NK-92 (cell line): ENCODE measurements at regions not wholly inside any gene's neighbourhood (a gene's known extent, or its start where the extent isn't known, plus 50 kb on each side); places are given as distances from the start of the nearest gene placed in this dataset.
"Not testable (repeated sequence)": the region's sequence is repeated elsewhere in the genome, so short reads cannot be mapped to it uniquely, and the experiment has no call there.

ENCODE experiments used
- DNase-seq: peaks from one replicate; lab custom pipeline; 2025; ENCODE audit not compliant: unreplicated experiment; lab: John Stamatoyannopoulos, UW

GRCh38 chr2:145800151-145801091 lies 1280.5 kb upstream of the ZEB2 start:
- no peak for DNase-seq

GRCh38 chr2:145799595-145800108 lies 1279.7 kb upstream of the ZEB2 start:
- DNase-seq = no peak

- DNase-seq = no peak
Observed at GRCh38 chr2:145798419-145798818, 1278.5 kb upstream of the ZEB2 start.

GRCh38 chr2:145797692-145798091 lies 1277.8 kb upstream of the ZEB2 start:
- no peak for DNase-seq

- no peak for DNase-seq
Observed at GRCh38 chr2:145792745-145793144, 1272.8 kb upstream of the ZEB2 start.

GRCh38 chr2:145789636-145790035 lies 1269.7 kb upstream of the ZEB2 start:
- no peak for DNase-seq

- DNase-seq = not testable (repeated sequence)
Observed at GRCh38 chr2:145787597-145788361, 1267.9 kb upstream of the ZEB2 start.

- not testable (repeated sequence) for DNase-seq
Observed at GRCh38 chr2:145782607-145783006, 1262.7 kb upstream of the ZEB2 start.

GRCh38 chr2:145777914-145778313 lies 1258.0 kb upstream of the ZEB2 start:
- no peak for DNase-seq

- DNase-seq = no peak
Observed at GRCh38 chr2:145777297-145777696, 1257.4 kb upstream of the ZEB2 start.

- no peak for DNase-seq
Observed at GRCh38 chr2:145775591-145775990, 1255.7 kb upstream of the ZEB2 start.

- DNase-seq = no peak
Observed at GRCh38 chr2:145771525-145771924, 1251.6 kb upstream of the ZEB2 start.

GRCh38 chr2:145769011-145769716 lies 1249.2 kb upstream of the ZEB2 start:
- DNase-seq = no peak

GRCh38 chr2:145765874-145766273 lies 1246.0 kb upstream of the ZEB2 start:
- DNase-seq = no peak

- no peak for DNase-seq
Observed at GRCh38 chr2:145764631-145765030, 1244.7 kb upstream of the ZEB2 start.

- no peak for DNase-seq
Observed at GRCh38 chr2:145760781-145761649, 1241.1 kb upstream of the ZEB2 start.

- no peak for DNase-seq
Observed at GRCh38 chr2:145759228-145759915, 1239.5 kb upstream of the ZEB2 start.

- no peak for DNase-seq
Observed at GRCh38 chr2:145757503-145758246, 1237.8 kb upstream of the ZEB2 start.
